Hematopoietic multipotent progenitor cell treated with erythropoietin and hydrocortisone succinate and interleukin-3 and kit ligand, for 8 days (in vitro differentiated cells): ENCODE measurements at regions not wholly inside any gene's neighbourhood (a gene's known extent, or its start where the extent isn't known, plus 50 kb on each side); places are given as distances from the start of the nearest gene placed in this dataset.
A peak's percentile ranks its signal among the peaks of the same experiment; 100 is the strongest.

Experiments
- DNase-seq: peaks from one replicate; pipeline ENCODE4 v3.0.0-alpha.2; 2015

DNA sequence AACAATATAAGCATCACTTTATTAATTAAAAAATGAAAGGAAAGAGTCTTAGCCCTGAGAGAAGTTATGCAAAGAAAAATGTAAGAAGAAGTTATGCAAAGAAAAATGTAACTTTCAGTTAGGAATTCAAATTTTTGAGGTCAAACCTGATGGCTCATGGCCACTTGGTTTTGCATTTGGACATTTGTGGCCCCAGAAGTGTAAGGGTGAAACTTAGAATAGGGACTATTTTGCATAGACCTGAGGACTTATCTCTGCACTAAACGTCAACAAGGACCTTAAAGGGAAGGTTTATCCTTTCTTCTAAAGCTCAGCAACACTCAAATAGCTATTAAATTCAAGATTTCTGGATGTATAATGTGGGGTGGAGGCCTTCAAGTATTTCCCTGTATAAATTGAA, 724.5 kb upstream of the POT1 start:
- DNase-seq: no peak

DNA sequence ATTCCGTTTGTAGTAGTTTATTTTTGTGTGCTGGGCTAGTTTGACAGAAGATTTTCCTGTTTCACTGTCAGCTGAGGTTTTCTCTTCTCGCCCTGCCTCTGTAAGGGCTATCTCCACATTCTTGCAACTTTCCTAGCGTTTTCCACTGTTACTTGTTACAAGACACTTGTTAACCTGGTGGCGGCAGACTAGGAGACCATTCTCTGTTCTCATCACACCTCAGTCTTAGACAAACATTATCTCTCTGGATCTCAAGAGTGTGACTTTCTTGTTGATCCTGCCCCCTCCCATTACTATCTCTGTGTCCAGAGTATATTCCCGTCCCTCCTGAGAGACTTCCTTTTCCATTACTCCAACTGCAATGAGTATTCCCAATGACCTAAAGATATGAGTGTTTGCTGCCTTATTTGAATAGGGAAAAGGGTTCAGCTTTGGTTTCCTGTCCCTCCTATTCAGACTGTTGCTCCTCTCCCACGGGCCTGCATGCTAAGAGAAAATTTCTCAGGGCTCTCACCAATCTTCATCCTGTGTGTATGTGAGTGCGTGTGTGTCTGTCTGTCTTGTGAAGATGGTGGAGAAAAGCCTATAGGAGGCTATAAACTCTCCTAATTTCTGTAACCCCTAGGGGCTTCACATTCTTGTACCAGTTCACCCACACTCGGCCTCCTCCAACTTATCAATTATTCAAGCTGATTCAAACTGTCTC, 722.4 kb upstream of the POT1 start:
- no peak for DNase-seq

DNA sequence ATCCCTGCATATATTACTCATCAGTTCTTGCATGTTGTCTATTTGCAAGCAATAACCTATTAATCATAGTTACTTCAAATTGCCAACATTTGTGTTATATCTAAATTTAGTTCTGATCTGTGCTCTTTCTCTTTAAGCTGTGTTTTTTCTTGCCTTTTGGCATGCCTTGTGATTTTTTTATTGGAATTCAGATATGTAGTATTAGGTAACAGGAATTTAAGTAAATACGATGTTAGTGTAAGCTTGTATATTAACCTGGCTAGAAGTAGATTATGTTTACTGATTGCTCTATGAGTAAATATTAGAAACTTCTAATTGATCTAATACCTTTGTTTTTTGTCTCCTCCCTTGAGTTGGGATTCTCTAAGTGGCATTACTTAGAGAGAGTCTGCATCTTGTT, 718.9 kb upstream of the POT1 start:
- DNase-seq: no peak

DNA sequence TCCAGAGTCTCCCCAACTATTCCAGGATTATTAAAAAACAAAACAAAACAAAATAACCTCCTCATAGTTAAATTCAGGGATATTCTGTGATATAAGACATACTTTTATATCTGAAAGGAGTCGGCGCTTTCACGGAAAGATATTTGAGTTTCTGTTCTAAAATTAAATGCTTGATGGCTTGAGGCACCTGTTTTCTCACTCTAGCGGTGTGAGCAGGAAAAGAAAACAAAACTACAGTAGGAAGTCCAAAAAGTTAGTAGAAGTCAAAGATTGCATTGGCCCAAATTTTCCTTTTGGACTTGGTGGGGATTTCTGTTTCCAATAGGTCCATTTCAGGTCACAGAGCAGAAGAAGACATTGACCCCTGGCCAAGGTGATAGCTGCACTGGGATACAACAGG, 716.1 kb upstream of the POT1 start:
- DNase-seq: no peak

DNA sequence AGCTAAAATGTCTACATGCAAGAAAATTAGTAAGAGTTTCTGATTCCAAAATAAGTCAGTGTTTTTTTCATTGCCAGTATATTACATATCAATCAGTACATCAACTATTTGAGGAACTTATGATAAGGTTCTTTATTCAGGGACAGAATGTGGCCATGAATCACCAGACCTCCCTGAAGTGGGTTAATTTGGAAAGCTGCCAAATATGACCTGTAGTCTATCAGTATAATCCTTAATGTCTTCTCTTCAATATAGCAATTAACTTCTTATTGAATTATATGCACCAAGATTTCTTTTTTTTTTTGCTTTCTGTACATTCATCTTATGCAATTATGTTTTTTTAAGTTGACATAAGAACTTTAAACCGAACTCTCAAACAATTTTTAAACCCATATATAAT, 714.5 kb upstream of the POT1 start:
- DNase-seq: no peak

DNA sequence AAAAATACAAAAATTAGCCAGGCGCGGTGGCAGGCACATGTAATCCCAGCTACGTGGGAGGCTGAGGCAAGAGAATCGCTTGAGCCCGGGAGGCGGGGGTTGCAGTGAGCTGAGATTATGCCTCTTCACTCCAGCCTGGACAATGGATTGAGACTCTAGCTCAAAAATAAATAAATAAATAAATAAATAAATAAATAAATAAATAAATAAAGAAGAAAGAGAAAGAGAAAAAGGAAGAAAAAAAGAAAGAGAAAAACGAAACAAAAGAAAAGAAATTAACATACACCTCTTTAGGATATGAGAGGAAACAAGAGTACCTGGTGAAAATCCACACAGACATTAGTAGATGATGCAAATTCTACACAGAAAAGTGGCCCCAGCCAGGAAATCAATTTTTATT, 713.7 kb upstream of the POT1 start:
- DNase-seq: no peak

DNA sequence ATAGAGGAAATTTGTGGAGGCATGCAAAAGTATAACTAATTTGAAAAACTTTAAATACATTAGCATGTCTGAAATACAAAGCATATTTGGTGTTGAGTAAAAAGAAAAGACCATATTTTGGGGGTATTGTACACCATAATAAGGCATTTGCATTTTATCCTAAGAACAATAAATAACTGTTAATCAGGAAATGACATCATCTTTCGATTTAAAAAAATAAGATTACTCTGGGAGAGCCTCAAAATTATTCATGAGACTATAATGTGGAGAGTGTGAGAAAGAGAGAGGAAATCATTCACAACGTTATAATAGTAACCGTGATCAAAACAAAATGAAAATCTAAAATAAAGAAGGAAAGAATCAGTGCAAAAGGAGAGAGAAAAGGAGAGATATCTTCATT, 712.3 kb upstream of the POT1 start:
- no peak for DNase-seq

DNA sequence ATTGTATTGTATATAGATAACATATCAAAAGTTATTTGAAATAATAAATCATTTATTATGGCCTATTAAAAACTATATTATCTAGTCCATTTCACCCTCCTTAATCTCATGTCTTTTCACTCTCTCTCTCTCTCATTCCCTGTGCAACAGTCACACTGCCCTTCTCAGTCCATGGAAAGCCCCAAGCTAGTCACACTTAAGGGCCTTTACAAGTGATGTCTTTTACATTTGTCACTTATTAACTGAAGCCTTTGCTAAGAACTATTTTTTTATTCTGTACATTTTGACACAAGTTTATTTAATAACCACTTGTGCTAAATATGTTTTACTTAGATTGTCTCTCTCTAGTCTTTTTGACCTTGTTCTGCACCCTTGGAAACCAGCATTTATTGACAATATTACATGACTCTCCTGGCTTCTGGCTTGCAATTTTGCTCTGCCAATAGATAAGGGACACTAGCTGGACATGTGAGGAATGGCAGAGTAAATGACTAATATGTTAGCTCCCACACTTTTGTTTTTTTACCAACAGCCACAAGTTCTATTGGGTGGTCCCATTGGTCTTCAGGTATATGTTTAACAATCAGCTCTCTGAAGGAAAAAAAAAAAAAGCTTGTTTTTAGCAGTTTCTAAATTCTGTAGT, 706.8 kb upstream of the POT1 start:
- no peak for DNase-seq

DNA sequence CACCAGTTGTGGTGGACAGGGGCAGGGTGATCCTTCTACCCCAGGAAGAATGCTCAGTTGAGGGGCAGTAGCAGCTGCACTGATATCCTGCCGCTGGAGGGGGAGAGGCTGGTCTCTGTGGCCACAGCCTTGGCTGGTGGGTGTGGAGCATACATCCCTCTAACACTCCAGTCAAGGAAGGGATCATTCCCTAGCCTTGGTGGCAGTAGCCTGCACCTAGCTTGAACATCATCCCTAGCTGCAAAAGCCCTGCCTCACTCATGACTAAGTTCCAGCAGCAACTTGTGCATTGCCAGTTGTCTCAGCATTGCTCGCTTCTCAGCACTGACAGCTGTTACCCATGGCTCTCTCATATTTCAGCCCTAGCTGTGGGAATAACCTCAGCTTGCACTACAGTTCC, 688.9 kb upstream of the POT1 start:
- no peak for DNase-seq

DNA sequence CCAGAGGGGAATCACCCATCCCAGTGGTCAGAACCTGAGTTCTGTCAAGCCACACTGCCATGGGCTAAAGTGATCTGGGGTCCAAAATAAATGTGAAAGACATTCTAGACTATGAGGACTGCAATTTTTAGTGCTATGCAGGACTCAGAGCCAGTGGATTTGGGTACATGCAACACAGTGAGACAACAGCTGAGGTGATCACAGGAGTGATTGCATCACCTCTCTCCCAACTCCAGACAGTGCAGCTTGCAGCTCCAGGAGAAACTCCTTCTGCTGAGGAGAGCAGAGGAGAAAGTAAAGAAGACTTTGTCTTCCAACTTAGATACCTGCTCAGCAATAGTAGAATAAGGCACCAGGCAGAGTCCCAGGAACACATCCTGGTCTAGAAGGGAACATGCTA, 682.0 kb upstream of the POT1 start:
- no peak for DNase-seq

DNA sequence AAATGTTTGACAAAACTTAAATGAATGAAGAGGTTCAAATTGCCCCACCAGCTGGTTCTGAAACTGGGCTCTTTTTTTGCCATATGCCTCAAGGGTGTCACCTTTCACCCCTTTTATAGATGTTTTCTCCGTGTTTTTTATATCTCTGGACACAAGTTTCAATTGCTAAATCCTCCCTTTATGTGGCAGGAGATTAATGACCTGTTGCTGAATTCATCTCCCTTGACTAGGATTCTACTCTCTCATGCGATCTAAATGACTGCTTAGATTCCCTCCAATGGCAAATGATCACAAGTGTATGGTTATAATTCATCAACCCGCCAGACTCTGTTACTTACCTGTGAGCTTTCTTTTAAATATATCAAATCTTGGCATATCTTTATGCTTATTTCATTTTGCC, 677.0 kb upstream of the POT1 start:
- no peak for DNase-seq

DNA sequence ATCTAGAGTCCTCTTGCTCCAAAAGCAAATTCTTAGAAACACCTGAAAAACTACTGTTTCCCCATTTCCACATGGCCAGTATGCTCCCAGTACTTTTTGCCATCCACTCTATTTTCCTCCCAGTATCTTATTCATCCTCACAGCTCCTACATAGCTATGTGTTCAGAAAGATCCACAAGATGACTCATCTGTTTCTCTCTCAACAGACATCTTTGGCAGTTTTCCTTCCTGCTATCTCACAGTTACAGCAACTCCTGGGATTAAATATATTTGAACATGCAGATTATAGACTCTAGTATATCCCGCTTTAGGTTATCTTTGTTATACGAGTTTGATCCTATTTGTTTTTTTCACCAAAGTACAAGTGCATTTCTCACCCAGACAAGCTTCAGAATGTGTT, 675.6 kb upstream of the POT1 start:
- DNase-seq: peak; percentile 22

DNA sequence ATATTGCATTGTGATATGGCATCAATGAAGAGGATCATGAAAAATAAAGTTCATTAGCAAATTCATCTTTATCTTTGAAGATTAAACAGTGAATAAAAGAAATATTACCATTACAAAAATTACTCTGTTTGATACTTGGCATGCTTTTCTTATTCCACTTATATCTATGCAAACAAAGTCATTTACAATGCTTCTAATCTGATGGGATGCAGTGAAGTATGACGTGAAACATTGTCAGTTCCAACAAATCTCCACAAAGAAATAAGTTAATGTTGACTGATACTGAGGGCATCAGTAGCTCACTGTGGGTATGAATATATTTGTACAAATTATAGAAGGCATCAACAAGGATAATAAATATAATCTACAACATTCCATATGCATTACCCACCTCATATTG, 672.8 kb upstream of the POT1 start:
- no peak for DNase-seq

DNA sequence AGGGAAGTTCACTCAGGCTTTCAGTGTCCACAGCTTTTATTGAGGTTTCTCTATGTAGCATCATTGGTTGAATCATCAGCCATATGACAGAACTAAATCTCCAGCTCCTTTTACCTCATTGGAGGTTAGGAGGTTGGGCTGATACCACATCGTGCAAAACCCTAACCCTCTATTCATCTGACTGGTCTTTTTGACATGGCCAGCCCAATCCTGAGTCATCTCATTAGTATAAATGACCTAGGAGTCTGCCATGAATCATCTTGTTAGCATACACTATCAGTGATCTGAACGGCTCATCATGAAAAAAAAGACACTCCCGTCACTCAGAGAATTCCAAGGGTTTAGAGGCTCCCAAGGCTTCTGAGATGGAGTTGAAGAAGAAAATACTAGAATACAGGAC, 669.8 kb upstream of the POT1 start:
- no peak for DNase-seq

DNA sequence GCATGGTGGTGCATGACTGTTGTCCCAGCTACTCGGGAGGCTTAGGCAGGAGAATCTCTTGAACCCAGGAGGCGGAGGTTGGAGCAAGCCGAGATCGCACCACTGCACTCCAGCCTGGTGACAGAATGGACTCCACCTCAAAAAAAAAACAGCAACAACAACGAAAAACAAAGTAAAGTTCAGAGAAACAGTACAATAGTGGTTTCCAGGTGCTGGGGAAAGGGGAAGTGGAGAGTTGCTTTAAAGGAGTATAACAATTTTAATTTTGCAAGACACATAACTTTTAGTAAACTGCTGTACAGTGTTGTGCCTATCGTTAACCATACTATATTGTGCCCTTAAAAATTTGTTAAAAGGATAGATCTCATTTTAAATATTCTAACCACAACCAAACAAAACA, 662.7 kb upstream of the POT1 start:
- no peak for DNase-seq

DNA sequence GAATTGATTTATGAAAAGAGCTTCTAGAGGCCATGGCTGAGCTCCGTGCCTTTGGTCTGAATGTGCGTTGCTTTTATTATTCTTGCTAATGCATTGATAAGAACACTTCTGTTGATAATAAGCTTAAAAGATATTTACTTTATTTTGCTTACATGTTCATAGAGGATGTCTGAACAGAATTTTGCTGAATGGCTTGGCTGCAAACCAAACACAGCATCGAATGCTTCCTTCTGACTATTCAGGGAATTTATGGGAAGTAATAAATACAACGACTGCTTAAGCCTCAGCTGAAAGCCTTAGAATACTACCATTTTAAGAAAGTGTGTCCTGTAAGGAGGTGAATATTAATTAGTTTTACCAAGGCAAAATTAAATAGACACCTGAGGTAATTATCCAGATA, 643.5 kb upstream of the POT1 start:
- no peak for DNase-seq

DNA sequence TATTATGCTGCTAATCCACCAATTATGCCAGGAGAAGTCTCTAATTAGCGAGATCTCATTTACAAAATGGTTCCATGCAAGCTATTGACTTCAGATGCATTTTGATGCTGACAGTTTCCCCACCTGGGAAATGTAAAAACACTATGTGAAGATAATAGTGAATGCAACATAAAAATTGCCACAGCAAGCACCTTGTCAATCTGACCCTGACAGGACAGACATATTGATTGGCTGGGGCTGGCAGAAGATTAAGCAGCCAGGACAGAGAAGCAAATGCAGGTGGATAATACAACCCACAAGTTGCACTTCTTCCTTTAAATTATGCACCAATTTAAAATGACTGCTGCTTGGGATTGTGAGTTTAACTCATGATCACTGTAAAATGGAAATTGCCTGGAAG, 642.8 kb upstream of the POT1 start:
- DNase-seq: no peak

DNA sequence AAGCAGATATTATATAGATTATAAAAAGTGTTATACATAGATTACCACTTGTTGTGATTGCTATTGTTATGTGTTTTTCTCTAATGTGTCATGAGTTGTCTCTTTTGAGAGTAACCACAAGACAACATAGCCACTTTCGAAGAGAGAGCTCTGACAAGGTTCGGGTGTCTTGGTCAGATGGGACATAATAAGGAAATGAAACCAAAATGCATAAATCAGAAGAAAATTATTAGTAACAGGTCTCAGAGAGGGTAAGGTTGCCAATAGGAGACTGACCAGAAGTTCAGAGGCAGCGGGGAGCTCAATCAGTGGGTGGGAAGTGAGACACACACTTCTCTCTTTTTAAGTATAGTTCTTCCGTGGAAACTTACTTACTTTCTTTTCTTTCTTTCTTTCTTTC, 639.2 kb upstream of the POT1 start:
- DNase-seq: no peak

DNA sequence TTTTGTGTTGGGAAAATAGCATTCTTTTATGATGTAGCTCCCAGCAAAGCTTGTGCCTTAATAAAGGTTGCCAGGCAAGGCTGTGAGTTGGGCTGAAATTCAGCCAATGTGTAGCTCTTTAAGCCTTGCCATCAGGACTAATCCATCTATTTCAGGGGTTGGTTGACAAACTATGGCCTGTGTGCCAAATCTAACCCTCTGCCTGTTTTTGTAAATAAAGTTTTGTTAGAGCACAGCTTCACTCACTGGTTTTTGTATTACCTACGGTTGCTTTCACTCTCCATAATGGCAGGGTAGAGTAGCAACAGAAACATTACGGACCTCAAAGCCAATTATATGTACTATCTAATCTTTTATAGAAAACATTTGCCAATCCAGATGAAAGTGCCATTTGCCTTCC, 638.1 kb upstream of the POT1 start:
- DNase-seq: no peak

DNA sequence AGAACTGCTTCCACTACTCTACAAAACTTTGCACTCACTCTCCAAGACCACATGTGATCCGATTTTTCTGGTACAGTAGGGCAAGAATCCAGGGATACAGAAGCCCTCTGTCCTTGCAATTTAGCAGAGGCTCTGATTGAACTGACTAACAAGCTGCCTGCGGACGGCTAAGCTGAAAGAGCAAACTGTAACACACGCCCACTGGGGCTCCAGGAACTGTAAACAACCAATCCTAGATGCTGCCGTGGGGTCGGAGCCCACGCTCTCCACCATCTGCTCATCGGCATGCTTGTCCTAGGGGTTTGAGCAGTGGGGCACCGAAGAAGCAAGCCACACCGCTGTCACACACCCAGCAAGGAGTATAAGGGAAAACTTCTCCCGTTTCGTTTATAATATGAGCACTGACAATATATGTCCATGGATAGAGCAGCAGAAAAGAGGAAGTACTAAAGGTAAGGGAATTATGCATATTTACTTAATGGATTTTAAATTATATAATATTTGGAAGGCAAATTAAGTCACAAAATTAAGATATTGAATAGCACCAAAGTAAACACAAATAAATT, 634.4 kb upstream of the POT1 start:
- DNase-seq: no peak

DNA sequence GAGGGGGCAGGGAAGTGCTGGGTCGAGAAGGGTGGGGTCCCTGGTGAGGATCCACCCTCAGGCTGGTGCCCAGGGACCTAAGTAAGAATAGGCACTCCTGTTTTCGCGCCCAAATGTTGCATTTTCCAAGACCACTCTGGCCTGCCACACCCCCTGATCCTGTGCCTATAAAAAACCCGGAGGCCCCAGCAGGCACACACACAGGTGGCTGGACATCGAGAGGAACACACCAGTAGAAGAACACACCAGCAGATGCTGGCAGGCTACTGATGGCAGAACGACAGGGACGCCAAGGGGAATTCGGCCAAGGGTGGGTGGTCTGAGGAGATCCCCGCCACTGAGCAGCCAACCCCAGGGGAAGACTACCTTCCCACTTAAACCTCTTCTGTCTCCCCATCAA, 633.9 kb upstream of the POT1 start:
- DNase-seq: no peak

DNA sequence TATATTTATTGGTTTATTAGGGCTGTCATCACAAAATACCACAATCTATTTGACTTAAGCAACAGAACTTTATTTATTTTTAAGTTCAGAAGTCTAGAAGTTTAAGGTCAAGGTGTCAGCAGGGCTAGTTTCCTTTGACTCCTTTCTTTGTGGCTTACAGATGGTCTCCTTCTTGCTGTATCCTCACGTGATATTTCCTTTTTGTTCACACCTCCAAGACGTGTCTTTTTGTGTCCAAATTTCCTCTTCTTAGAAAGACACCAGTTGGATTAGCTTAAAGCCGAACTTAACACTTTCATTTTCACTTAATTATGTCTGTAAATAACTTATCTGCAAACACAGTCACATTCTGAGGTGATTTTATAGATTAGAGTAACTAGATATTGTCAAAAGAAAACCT, 631.4 kb upstream of the POT1 start:
- DNase-seq: peak; percentile 3

DNA sequence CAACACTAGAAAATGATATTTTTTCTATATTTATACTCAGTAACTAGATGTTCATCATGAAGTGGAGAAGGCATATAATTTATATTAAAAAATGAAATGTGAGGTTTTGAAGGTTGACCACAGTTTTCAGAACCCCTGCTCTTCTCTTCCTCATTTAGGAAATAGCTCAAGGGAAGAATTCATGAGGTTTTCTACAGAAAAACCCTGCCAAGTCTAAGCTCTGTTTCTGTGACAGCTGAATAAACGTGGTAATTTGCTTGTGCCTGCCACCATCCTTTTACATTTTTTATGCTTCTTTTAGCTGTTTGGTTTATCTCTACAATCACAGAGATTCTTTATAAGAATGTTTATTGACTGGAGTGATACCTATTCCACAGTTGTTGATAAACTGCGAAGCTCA, 630.3 kb upstream of the POT1 start:
- DNase-seq: no peak

DNA sequence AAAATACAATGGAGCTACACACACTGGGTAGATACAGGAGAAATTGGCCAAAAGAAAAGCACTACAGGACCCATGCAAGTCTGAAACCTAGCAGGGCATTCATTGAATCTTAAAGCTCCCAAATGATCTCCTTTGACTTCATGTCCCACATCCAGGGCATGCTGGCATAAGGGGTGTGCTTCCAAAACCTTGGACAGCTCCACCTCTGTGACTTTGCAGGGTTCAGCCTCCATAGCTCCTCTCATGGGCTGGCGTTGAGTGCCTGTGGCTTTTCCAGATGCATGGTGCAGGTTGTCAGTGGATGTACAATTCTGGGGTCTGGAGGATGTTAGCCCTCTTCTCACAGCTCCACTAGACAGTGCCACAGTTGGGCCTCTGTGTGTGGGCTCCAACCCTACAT, 626.3 kb upstream of the POT1 start:
- no peak for DNase-seq

DNA sequence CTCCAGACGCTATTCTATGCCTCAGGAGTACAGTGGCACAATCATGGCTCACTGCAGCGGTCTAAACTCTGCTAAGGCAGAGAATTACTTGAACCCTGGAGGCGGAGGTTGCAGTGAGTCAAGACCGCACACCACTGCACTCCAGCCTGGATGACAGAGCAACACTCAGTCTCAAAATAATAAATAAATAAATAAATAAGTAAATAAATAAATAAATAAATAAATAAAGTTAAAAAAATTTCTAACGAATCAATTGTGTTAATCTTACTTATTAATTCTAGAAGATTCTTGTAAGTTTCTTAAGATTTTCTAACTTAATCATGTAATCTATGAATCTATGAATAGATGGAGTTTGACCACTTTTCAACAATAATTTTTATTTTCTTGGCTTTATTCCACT, 621.4 kb upstream of the POT1 start:
- no peak for DNase-seq
